ENCODE measurements at regions not wholly inside any gene's neighbourhood (a gene's known extent, or its start where the extent isn't known, plus 50 kb on each side); places are given as distances from the start of the nearest gene placed in this dataset.

- TF ChIP-seq CTCF (optimal IDR thresholded peaks at IDR 0.05 in 1 of 3, IDR thresholded peaks at IDR 0.05 in 1 of 3, conservative IDR thresholded peaks at IDR 0.05 in 1 of 3; ENCODE audit: extremely low read depth in 1 of 3, insufficient read depth in 2 of 3, low read length in 3 of 3) (no peak), EZH2 (IDR thresholded peaks at IDR 0.05; ENCODE audit: low read length) (no peak)
- dilution Hi-C loops (cut with MboI; ENCODE audit: extremely low pct_ligation_motif_present, low sequenced_read_pairs): loop anchor here (25.0 kb wide), 1 partner anchor 109 kb away; no protein-coding TSS in a partner anchor
Measured at GRCh38 chr9:79796411-79796810, 224.6 kb downstream of the TLE4 start.

GRCh38 chr9:79788662-79789061 lies 216.9 kb downstream of the TLE4 start:
- Histone ChIP-seq H3K27me3 (ENCODE audit: control insufficient read depth, extremely low read depth, insufficient read depth, low read length) (no peaks in the 10 kb centered on the region), H3K9ac (ENCODE audit: control insufficient read depth, extremely low read depth, insufficient read depth, low read length) (no peak overlapping the region), H3K4me1 (ENCODE audit: control insufficient read depth, extremely low read depth, insufficient read depth, low read length) (no peaks in the 10 kb centered on the region), H2AFZ (ENCODE audit: control insufficient read depth, low read length) (no peak overlapping the region), H3K27ac (ENCODE audit: control insufficient read depth, insufficient read depth, low read length) (no peak overlapping the region), H4K20me1 (ENCODE audit: control insufficient read depth, extremely low read depth, insufficient read depth, low read length) (no peaks in the 10 kb centered on the region), H3K79me2 (ENCODE audit: control insufficient read depth, insufficient read depth, low read length) (no peaks in the 10 kb centered on the region), H3K36me3 (ENCODE audit: control insufficient read depth in 2 of 2, extremely low read depth in 1 of 2, insufficient read depth in 2 of 2, low read length in 2 of 2) (no peaks in the 10 kb centered on the region), H3K4me2 (ENCODE audit: control insufficient read depth, extremely low read depth, insufficient read depth, low read depth, low read length) (no peak overlapping the region), H3K4me3 (ENCODE audit: control insufficient read depth in 2 of 3, extremely low read depth in 1 of 3, insufficient read depth in 2 of 3, low read depth in 1 of 3, low read length in 3 of 3) (no peak overlapping the region), H3K9me1 (ENCODE audit: control insufficient read depth, extremely low read depth, insufficient read depth, low read length) (no peaks in the 10 kb centered on the region), H3K9me3 (ENCODE audit: control insufficient read depth, low read depth, low read length) (no peaks in the 10 kb centered on the region)
- DNase-seq (ENCODE audit: low read depth, low spot score) (no peak), FAIRE-seq (no peak)
- TF ChIP-seq EZH2 (IDR thresholded peaks at IDR 0.05; ENCODE audit: low read length) (no peak), CTCF (optimal IDR thresholded peaks at IDR 0.05 in 1 of 3, IDR thresholded peaks at IDR 0.05 in 1 of 3, conservative IDR thresholded peaks at IDR 0.05 in 1 of 3; ENCODE audit: extremely low read depth in 1 of 3, insufficient read depth in 2 of 3, low read length in 3 of 3) (no peak)
- dilution Hi-C loops (cut with MboI; ENCODE audit: extremely low pct_ligation_motif_present, low sequenced_read_pairs): loop anchor here (25.0 kb wide), 1 partner anchor 101 kb away; no protein-coding TSS in a partner anchor

More at GRCh38 chr9:79796411-79796810, 224.6 kb downstream of the TLE4 start:
- no peaks in the 10 kb centered on the region for H3K36me3 ChIP-seq (ENCODE audit: control insufficient read depth in 2 of 2, extremely low read depth in 1 of 2, insufficient read depth in 2 of 2, low read length in 2 of 2)
- no peaks in the 10 kb centered on the region for H3K9me1 ChIP-seq (ENCODE audit: control insufficient read depth, extremely low read depth, insufficient read depth, low read length)
- H3K27me3 ChIP-seq (ENCODE audit: control insufficient read depth, extremely low read depth, insufficient read depth, low read length): no peaks in the 10 kb centered on the region
- no peak overlapping the region for H3K9ac ChIP-seq (ENCODE audit: control insufficient read depth, extremely low read depth, insufficient read depth, low read length)
- FAIRE-seq (peak; percentile 60), DNase-seq (ENCODE audit: low read depth, low spot score) (no peak)
- H3K9me3 ChIP-seq (ENCODE audit: control insufficient read depth, low read depth, low read length): no peaks in the 10 kb centered on the region
- H3K27ac ChIP-seq (ENCODE audit: control insufficient read depth, insufficient read depth, low read length): no peak overlapping the region
- no peak overlapping the region for H3K4me2 ChIP-seq (ENCODE audit: control insufficient read depth, extremely low read depth, insufficient read depth, low read depth, low read length)
- no peaks in the 10 kb centered on the region for H4K20me1 ChIP-seq (ENCODE audit: control insufficient read depth, extremely low read depth, insufficient read depth, low read length)
- no peak overlapping the region for H3K4me3 ChIP-seq (ENCODE audit: control insufficient read depth in 2 of 3, extremely low read depth in 1 of 3, insufficient read depth in 2 of 3, low read depth in 1 of 3, low read length in 3 of 3)
- H3K4me1 ChIP-seq (ENCODE audit: control insufficient read depth, extremely low read depth, insufficient read depth, low read length): peaks cover 5% of the 10 kb centered on the region
- H2AFZ ChIP-seq (ENCODE audit: control insufficient read depth, low read length): peak overlapping the region; percentile 41
- no peaks in the 10 kb centered on the region for H3K79me2 ChIP-seq (ENCODE audit: control insufficient read depth, insufficient read depth, low read length)
